Cardiac muscle cell (in vitro differentiated cells and primary cell): ENCODE measurements at regions not wholly inside any gene's neighbourhood (a gene's known extent, or its start where the extent isn't known, plus 50 kb on each side); places are given as distances from the start of the nearest gene placed in this dataset.
"Not testable (repeated sequence)": the region's sequence is repeated elsewhere in the genome, so short reads cannot be mapped to it uniquely, and the experiment has no call there.

ENCODE experiments used
- DNase-seq, 2 donors: peaks; one replicate each; pipeline versions ENCODE4 v3.0.0 to v3.0.0-alpha.2; 2010 to 2017; ENCODE audit warnings: low read depth in 1 of 2, low spot score in 1 of 2
- H3K27ac ChIP-seq: fragments of 200-600 bp; sonication (generic); 2 replicates; pipeline ENCODE4 v1.5.1; 2016
- H3K27me3 ChIP-seq: fragments of 200-600 bp; sonication (generic); 2 replicates; pipeline ENCODE4 v1.6.0; 2016; ENCODE audit warnings: control low read depth
- H3K36me3 ChIP-seq: fragments of 200-600 bp; sonication (generic); 2 replicates; pipeline ENCODE4 v1.5.1; 2016; ENCODE audit warnings: control low read depth
- H3K4me1 ChIP-seq: fragments of 200-600 bp; sonication (generic); 2 replicates; pipeline ENCODE4 v1.8.1; 2017; ENCODE audit warnings: low read depth, mild to moderate bottlenecking, mixed run types
- H3K4me3 ChIP-seq: fragments of 200-600 bp; sonication (generic); 2 replicates; pipeline ENCODE4 v1.5.1; 2016; ENCODE audit warnings: mild to moderate bottlenecking
- H3K9me3 ChIP-seq: fragments of 200-600 bp; sonication (generic); 2 replicates; pipeline ENCODE4 v1.5.1; 2017; ENCODE audit warnings: low read depth, mild to moderate bottlenecking, control low read depth
- CTCF ChIP-seq: IDR thresholded peaks from 2 replicates; pipeline ENCODE4 v1.5.1; 2012; ENCODE audit warnings: low read depth, mild to moderate bottlenecking, low read length

- H3K9me3 ChIP-seq: no peaks in the 10 kb centered on the region
- no peaks in the 10 kb centered on the region for H3K27me3 ChIP-seq
- no peaks in the 10 kb centered on the region for H3K36me3 ChIP-seq
- no peak for DNase-seq
- no peak overlapping the region for H3K4me3 ChIP-seq
- H3K27ac ChIP-seq: no peak overlapping the region
- no peaks in the 10 kb centered on the region for H3K4me1 ChIP-seq
- no peak for TF ChIP-seq CTCF
Measured at GRCh38 chr9:135173066-135173465, 85.6 kb downstream of the OLFM1 start.

- DNase-seq: no peak
- H3K9me3 ChIP-seq: no peaks in the 10 kb centered on the region
- no peaks in the 10 kb centered on the region for H3K4me1 ChIP-seq
- no peaks in the 10 kb centered on the region for H3K27me3 ChIP-seq
- H3K36me3 ChIP-seq: no peaks in the 10 kb centered on the region
- TF ChIP-seq CTCF: no peak
- H3K27ac ChIP-seq: no peak overlapping the region
- H3K4me3 ChIP-seq: no peak overlapping the region
Measured at GRCh38 chr9:135174248-135174647, 86.8 kb downstream of the OLFM1 start.

GRCh38 chr9:135174981-135175380 lies 87.5 kb downstream of the OLFM1 start:
- no peak for TF ChIP-seq CTCF
- Histone ChIP-seq H3K27me3 (no peaks in the 10 kb centered on the region), H3K36me3 (no peaks in the 10 kb centered on the region), H3K4me3 (no peak overlapping the region), H3K9me3 (no peaks in the 10 kb centered on the region), H3K4me1 (no peaks in the 10 kb centered on the region), H3K27ac (no peak overlapping the region)
- DNase-seq: no peak

GRCh38 chr9:135176284-135176683 lies 88.8 kb downstream of the OLFM1 start:
- Histone ChIP-seq H3K27ac (no peak overlapping the region), H3K4me1 (no peaks in the 10 kb centered on the region), H3K36me3 (no peaks in the 10 kb centered on the region), H3K9me3 (no peaks in the 10 kb centered on the region), H3K27me3 (no peaks in the 10 kb centered on the region), H3K4me3 (no peak overlapping the region)
- no peak for DNase-seq
- no peak for TF ChIP-seq CTCF

GRCh38 chr9:135177562-135177961 lies 90.1 kb downstream of the OLFM1 start:
- not testable (repeated sequence) for DNase-seq, H3K4me1 ChIP-seq, H3K4me3 ChIP-seq, H3K9me3 ChIP-seq, H3K27ac ChIP-seq, H3K36me3 ChIP-seq, H3K27me3 ChIP-seq

- Histone ChIP-seq H3K36me3 (no peaks in the 10 kb centered on the region), H3K4me1 (no peaks in the 10 kb centered on the region), H3K9me3 (no peaks in the 10 kb centered on the region), H3K4me3 (no peak overlapping the region), H3K27ac (no peak overlapping the region), H3K27me3 (no peaks in the 10 kb centered on the region)
- no peak for DNase-seq
- TF ChIP-seq CTCF: no peak
Measured at GRCh38 chr9:135178498-135178897, 91.0 kb downstream of the OLFM1 start.
